Endothelial cell of umbilical vein (primary cell): ENCODE measurements at regions not wholly inside any gene's neighbourhood (a gene's known extent, or its start where the extent isn't known, plus 50 kb on each side); places are given as distances from the start of the nearest gene placed in this dataset.

ENCODE experiments used
- POLR2A ChIP-seq: IDR thresholded peaks from 2 replicates; pipeline ENCODE4 v1.6.1; 2012; ENCODE audit warnings: low read depth, mild to moderate bottlenecking, control low read depth, low read length
- TF ChIP-seq, protein P1 (sequence below), 2 donors: IDR thresholded peaks; 1 replicate in 1 of 2; 2 replicates in 1 of 2; pipeline ENCODE4 v1.5.1; 2011; ENCODE audit warnings: low read length in 2 of 2, mild to moderate bottlenecking in 2 of 2, moderate library complexity in 2 of 2, control low read depth in 1 of 2, inconsistent platforms in 1 of 2, low read depth in 1 of 2; ENCODE audit not compliant: insufficient read depth in 1 of 2; ENCODE audit errors: extremely low read depth in 1 of 2

- TF ChIP-seq POLR2A, result no peak
- TF ChIP-seq, protein P1, sequence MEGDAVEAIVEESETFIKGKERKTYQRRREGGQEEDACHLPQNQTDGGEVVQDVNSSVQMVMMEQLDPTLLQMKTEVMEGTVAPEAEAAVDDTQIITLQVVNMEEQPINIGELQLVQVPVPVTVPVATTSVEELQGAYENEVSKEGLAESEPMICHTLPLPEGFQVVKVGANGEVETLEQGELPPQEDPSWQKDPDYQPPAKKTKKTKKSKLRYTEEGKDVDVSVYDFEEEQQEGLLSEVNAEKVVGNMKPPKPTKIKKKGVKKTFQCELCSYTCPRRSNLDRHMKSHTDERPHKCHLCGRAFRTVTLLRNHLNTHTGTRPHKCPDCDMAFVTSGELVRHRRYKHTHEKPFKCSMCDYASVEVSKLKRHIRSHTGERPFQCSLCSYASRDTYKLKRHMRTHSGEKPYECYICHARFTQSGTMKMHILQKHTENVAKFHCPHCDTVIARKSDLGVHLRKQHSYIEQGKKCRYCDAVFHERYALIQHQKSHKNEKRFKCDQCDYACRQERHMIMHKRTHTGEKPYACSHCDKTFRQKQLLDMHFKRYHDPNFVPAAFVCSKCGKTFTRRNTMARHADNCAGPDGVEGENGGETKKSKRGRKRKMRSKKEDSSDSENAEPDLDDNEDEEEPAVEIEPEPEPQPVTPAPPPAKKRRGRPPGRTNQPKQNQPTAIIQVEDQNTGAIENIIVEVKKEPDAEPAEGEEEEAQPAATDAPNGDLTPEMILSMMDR (IDR thresholded peaks at IDR 0.05; ENCODE audit: extremely low read depth in 1 of 2, insufficient read depth in 1 of 2, low read depth in 1 of 2, low read length in 2 of 2), result no peak
These were observed 121.3 kb upstream of the SYT4 start for GRCh38 chr18:43398601-43399000.
